Common myeloid progenitor, CD34-positive (primary cell): ENCODE measurements at regions not wholly inside any gene's neighbourhood (a gene's known extent, or its start where the extent isn't known, plus 50 kb on each side); places are given as distances from the start of the nearest gene placed in this dataset.
"Not testable (repeated sequence)": the region's sequence is repeated elsewhere in the genome, so short reads cannot be mapped to it uniquely, and the experiment has no call there.

ENCODE experiments used
- CTCF ChIA-PET: fragments of 350-600 bp; sonication (Branson Sonifier 250); formaldehyde crosslinking; loops from one replicate; lab custom pipeline; 2021; ENCODE audit warnings: antibody characterized with exemption; lab: Charles Lee
- POLR2A ChIA-PET: fragments of 350-600 bp; sonication (Branson Sonifier 250); formaldehyde crosslinking; loops from one replicate; lab custom pipeline; 2021; ENCODE audit warnings: antibody characterized with exemption; lab: Charles Lee
- DNase-seq, 3 donors: peaks; one replicate each; pipeline versions ENCODE4 v3.0.0 to v3.0.0-alpha.2; 2013
- H3K27ac ChIP-seq, 2 experiments: 1 replicate in 1 of 2; 2 replicates in 1 of 2; pipeline ENCODE4 v1.7.0; 2013; ENCODE audit warnings: inconsistent platforms in 2 of 2, low read length in 2 of 2, mild to moderate bottlenecking in 2 of 2, low read depth in 1 of 2, moderate library complexity in 1 of 2; ENCODE audit not compliant: severe bottlenecking in 2 of 2, insufficient read depth in 1 of 2, poor library complexity in 1 of 2
- H3K27me3 ChIP-seq, 5 experiments: replicated peaks in 2 of 5; 1 replicate in 3 of 5; 2 replicates in 2 of 5; pipeline versions ENCODE4 v1.6.1 to v1.7.0; 2013; ENCODE audit warnings: low read length in 4 of 5, mild to moderate bottlenecking in 2 of 5, moderate library complexity in 2 of 5, inconsistent platforms in 1 of 5; ENCODE audit not compliant: insufficient read depth in 5 of 5, control insufficient read depth in 4 of 5
- H3K36me3 ChIP-seq, 4 experiments: 1 replicate in 2 of 4; 2 replicates in 2 of 4; pipeline versions ENCODE4 v1.6.1 to v1.7.0; 2013; ENCODE audit warnings: low read length in 3 of 4, control low read depth in 1 of 4, mild to moderate bottlenecking in 1 of 4; ENCODE audit not compliant: control insufficient read depth in 4 of 4, insufficient read depth in 4 of 4
- H3K4me1 ChIP-seq, 4 experiments: 1 replicate in 3 of 4; 2 replicates in 1 of 4; pipeline versions ENCODE4 v1.6.1 to v1.7.1; 2013; ENCODE audit warnings: low read length in 3 of 4, mild to moderate bottlenecking in 3 of 4, control low read depth in 1 of 4, inconsistent platforms in 1 of 4, moderate library complexity in 1 of 4; ENCODE audit not compliant: control insufficient read depth in 4 of 4, insufficient read depth in 4 of 4; ENCODE audit errors: control extremely low read depth in 1 of 4
- H3K4me3 ChIP-seq, 7 experiments: 1 replicate in 4 of 7; 2 replicates in 3 of 7; pipeline versions ENCODE4 v1.5.1 to v1.7.0; 2013; ENCODE audit warnings: mild to moderate bottlenecking in 7 of 7, low read length in 6 of 7, moderate library complexity in 6 of 7, inconsistent platforms in 2 of 7, low read depth in 2 of 7, control low read depth in 1 of 7; ENCODE audit not compliant: insufficient read depth in 4 of 7, control insufficient read depth in 1 of 7; ENCODE audit errors: extremely low read depth in 1 of 7
- H3K9me3 ChIP-seq, 5 experiments: 1 replicate in 4 of 5; 2 replicates in 1 of 5; pipeline versions ENCODE4 v1.6.1 to v1.7.1; 2013; ENCODE audit warnings: low read length in 4 of 5, mild to moderate bottlenecking in 2 of 5, inconsistent platforms in 1 of 5, low read depth in 1 of 5, moderate library complexity in 1 of 5; ENCODE audit not compliant: control insufficient read depth in 4 of 5, insufficient read depth in 2 of 5; ENCODE audit errors: control extremely low read depth in 1 of 5
- WGBS: methylation state at CpG from one replicate; pipeline ENCODE4 v1.1.5; 2013; ENCODE audit not compliant: insufficient coverage; 5-methylcytosine and 5-hydroxymethylcytosine counted together

- H3K4me1 ChIP-seq, CTCF ChIA-PET, DNase-seq, H3K27me3 ChIP-seq, H3K4me3 ChIP-seq, H3K27ac ChIP-seq, POLR2A ChIA-PET, H3K9me3 ChIP-seq, H3K36me3 ChIP-seq: not testable (repeated sequence)
Measured at GRCh38 chr5:90320348-90320747, 89.2 kb downstream of the CETN3 start.

GRCh38 chr5:90312027-90312426 is 97.5 kb downstream of the CETN3 start:
- no peaks in the 10 kb centered on the region for H3K36me3 ChIP-seq
- no peak for DNase-seq
- no peaks in the 10 kb centered on the region for H3K9me3 ChIP-seq
- no peak overlapping the region for H3K27ac ChIP-seq
- POLR2A ChIA-PET = no interaction called here
- WGBS = no CpG with 5 or more reads among the region's 2 CpGs
- H3K4me3 ChIP-seq = no peak overlapping the region
- H3K4me1 ChIP-seq = no peaks in the 10 kb centered on the region
- CTCF ChIA-PET = no interaction called here
- no peaks in the 10 kb centered on the region for H3K27me3 ChIP-seq

- no peak for DNase-seq
- ChIA-PET POLR2A (no interaction called here), CTCF (no interaction called here)
- WGBS = 100% methylated on average over 3 of the region's 4 CpGs
- H3K4me1 ChIP-seq = no peaks in the 10 kb centered on the region
- H3K4me3 ChIP-seq = no peak overlapping the region
- no peaks in the 10 kb centered on the region for H3K36me3 ChIP-seq
- no peak overlapping the region for H3K27ac ChIP-seq
- no peaks in the 10 kb centered on the region for H3K27me3 ChIP-seq
- H3K9me3 ChIP-seq = no peaks in the 10 kb centered on the region
Measured at GRCh38 chr5:90311401-90311800, 98.2 kb downstream of the CETN3 start.

GRCh38 chr5:90308787-90309585 is 100.6 kb downstream of the CETN3 start:
- Histone ChIP-seq H3K27ac (no peak overlapping the region), H3K4me1 (no peaks in the 10 kb centered on the region), H3K27me3 (no peaks in the 10 kb centered on the region), H3K9me3 (no peaks in the 10 kb centered on the region), H3K4me3 (no peak overlapping the region), H3K36me3 (no peaks in the 10 kb centered on the region)
- 100% methylated on average over 1 of the region's 4 CpGs for WGBS
- ChIA-PET POLR2A (no interaction called here), CTCF (interaction anchor here (0.8 kb wide), 1 partner anchor 44 kb away, joined by 3 read pairs; no protein-coding TSS in a partner anchor)
- no peak for DNase-seq

- Histone ChIP-seq H3K27ac (no peak overlapping the region), H3K4me3 (no peak overlapping the region), H3K9me3 (no peaks in the 10 kb centered on the region), H3K27me3 (no peaks in the 10 kb centered on the region), H3K4me1 (no peaks in the 10 kb centered on the region), H3K36me3 (no peaks in the 10 kb centered on the region)
- no CpG with 5 or more reads among the region's 1 CpG for WGBS
- DNase-seq = peak in 2 of 3 donors; percentile 1 to 2
- POLR2A ChIA-PET = no interaction called here
- CTCF ChIA-PET = no interaction called here
Measured at GRCh38 chr5:90307782-90308181, 101.8 kb downstream of the CETN3 start.

- H3K4me3 ChIP-seq = no peak overlapping the region
- ChIA-PET CTCF (no interaction called here), POLR2A (no interaction called here)
- DNase-seq = no peak
- H3K4me1 ChIP-seq = no peaks in the 10 kb centered on the region
- H3K9me3 ChIP-seq = no peaks in the 10 kb centered on the region
- no peak overlapping the region for H3K27ac ChIP-seq
- H3K36me3 ChIP-seq = no peaks in the 10 kb centered on the region
- no peaks in the 10 kb centered on the region for H3K27me3 ChIP-seq
Measured at GRCh38 chr5:90307322-90307721, 102.2 kb downstream of the CETN3 start.

- Histone ChIP-seq H3K27me3 (no peaks in the 10 kb centered on the region), H3K4me3 (no peak overlapping the region), H3K27ac (no peak overlapping the region), H3K4me1 (no peaks in the 10 kb centered on the region), H3K9me3 (no peaks in the 10 kb centered on the region), H3K36me3 (no peaks in the 10 kb centered on the region)
- ChIA-PET CTCF (no interaction called here), POLR2A (no interaction called here)
- no peak for DNase-seq
Measured at GRCh38 chr5:90306613-90307012, 102.9 kb downstream of the CETN3 start.
